SK-N-SH (cell line): ENCODE measurements at regions not wholly inside any gene's neighbourhood (a gene's known extent, or its start where the extent isn't known, plus 50 kb on each side); places are given as distances from the start of the nearest gene placed in this dataset.

ENCODE experiments used
- REST ChIP-seq: IDR thresholded peaks from 2 replicates; pipeline ENCODE4 v1.6.1; 2012; ENCODE audit warnings: mild to moderate bottlenecking, low read depth, low read length, moderate library complexity
- TCF12 ChIP-seq: IDR thresholded peaks from 2 replicates; pipeline ENCODE4 v1.4.0; 2012
- TF ChIP-seq, protein P1 (sequence below): fragments of 200-600 bp; sonication (generic); IDR thresholded peaks from 2 replicates; pipeline ENCODE4 v1.6.1; 2017; ENCODE audit warnings: antibody characterized with exemption, mild to moderate bottlenecking, moderate library complexity

GRCh38 chr14:106879241-106879640 lies 1352.9 kb downstream of the TMEM121 start:
- no peak for TF ChIP-seq REST
- TF ChIP-seq, protein P1, sequence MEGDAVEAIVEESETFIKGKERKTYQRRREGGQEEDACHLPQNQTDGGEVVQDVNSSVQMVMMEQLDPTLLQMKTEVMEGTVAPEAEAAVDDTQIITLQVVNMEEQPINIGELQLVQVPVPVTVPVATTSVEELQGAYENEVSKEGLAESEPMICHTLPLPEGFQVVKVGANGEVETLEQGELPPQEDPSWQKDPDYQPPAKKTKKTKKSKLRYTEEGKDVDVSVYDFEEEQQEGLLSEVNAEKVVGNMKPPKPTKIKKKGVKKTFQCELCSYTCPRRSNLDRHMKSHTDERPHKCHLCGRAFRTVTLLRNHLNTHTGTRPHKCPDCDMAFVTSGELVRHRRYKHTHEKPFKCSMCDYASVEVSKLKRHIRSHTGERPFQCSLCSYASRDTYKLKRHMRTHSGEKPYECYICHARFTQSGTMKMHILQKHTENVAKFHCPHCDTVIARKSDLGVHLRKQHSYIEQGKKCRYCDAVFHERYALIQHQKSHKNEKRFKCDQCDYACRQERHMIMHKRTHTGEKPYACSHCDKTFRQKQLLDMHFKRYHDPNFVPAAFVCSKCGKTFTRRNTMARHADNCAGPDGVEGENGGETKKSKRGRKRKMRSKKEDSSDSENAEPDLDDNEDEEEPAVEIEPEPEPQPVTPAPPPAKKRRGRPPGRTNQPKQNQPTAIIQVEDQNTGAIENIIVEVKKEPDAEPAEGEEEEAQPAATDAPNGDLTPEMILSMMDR: peak; percentile 61
- TF ChIP-seq TCF12: no peak
